DMS153 treated with DMSO at 0.1 percent for 48 hours (cell line): ENCODE measurements at regions not wholly inside any gene's neighbourhood (a gene's known extent, or its start where the extent isn't known, plus 50 kb on each side); places are given as distances from the start of the nearest gene placed in this dataset.
"Not testable (repeated sequence)": the region's sequence is repeated elsewhere in the genome, so short reads cannot be mapped to it uniquely, and the experiment has no call there.

Experiments used
- DNase-seq: peaks from one replicate; lab custom pipeline; 2025; ENCODE audit not compliant: unreplicated experiment; lab: John Stamatoyannopoulos, UW

- no peak for DNase-seq
These were observed 468.4 kb downstream of the SUCLG1 start for GRCh38 chr2:83990636-83991035.

DNA sequence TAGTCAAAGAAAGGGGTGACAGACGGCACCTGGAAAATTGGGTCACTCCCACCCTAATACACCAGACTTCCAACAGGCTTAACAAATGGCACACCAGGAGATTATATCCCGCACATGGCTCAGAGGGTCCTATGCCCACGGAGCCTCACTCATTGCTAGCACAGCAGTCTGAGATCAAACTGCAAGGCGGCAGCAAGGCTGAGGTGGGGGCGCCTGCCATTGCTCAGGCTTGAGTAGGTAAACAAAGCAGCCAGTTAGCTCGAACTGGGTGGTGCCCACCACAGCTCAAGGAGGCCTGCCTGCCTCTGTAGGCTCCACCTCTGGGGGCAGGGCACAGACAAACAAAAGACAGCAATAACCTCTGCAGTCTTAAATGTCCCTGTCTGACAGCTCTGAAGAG lies 482.5 kb downstream of the SUCLG1 start:
- DNase-seq = not testable (repeated sequence)

DNA sequence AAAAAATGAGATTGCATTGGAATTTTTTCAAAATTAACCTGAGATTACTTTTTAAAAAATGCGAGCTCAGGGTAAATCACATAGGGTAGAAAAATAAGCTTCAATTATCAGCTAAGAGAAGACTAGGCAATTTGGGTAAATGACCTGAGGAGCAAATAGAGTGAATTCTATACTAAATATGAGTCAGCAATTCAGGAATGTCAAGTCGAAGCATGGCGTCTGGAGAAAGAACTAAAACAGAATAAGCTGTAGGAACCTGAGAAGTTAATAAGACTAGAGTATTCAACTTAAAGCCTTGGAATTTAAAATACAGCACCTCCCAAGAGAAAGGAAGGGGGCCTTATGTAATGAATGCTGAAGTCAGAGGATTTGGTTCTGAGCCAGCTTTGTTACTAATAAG lies 487.0 kb downstream of the SUCLG1 start:
- DNase-seq = no peak

DNA sequence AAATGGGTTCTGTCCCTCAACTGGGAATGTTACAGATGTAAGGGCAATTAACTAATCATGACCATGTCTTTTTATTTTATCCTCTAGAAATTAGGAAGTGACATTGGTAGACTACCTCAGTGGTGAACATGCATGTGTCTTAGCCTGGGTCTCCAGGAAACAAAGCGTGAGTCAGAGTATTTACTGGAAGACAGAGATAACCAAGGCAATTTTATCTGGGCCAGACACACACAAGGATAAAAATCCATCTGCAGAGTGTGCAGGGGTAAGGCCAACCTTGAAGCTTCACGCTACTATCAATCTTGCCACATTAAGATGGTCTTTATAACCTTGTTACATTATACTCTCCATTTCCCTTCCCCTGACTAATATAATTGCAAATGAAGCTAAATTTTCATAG lies 487.5 kb downstream of the SUCLG1 start:
- no peak for DNase-seq

GRCh38 chr2:83970217-83970929 lies 488.7 kb downstream of the SUCLG1 start:
- DNase-seq = no peak

GRCh38 chr2:83969085-83969484 lies 490.0 kb downstream of the SUCLG1 start:
- no peak for DNase-seq

- DNase-seq = no peak
These were observed 491.2 kb downstream of the SUCLG1 start for GRCh38 chr2:83967854-83968253.

DNA sequence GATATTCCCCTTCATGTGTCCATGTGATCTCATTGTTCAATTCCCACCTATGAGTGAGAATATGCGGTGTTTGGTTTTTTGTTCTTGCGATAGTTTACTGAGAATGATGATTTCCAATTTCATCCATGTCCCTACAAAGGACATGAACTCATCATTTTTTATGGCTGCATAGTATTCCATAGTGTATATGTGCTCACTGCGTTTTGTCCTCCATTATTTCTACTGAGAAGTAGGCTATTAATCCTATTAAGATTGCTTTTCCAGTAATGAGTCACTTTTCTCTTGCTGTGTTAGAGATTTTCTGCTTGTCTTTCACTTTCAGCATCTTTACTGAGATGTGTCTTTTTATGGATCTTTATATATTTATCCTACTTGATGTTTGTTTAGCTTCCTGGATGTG lies 492.1 kb downstream of the SUCLG1 start:
- DNase-seq = not testable (repeated sequence)

DNA sequence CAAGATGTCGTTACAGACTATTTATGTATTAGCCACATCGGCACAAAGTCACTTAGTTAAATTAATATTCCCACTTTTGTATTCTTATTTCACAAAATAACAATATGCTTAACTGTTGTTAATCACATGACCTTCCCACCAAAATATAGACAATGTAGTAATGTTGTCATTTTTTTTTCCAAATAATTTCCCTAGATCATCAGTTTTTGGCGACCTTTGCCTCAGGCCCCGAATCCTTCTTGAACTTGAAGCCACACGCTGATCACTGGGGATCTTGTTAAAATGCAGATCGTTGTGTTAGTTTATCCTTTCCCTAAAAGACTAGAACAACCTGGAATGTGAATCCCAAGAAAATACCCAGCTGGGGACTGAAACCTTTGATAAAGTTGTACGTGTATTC lies 497.6 kb downstream of the SUCLG1 start:
- DNase-seq = no peak

- no peak for DNase-seq
These were observed 498.7 kb downstream of the SUCLG1 start for GRCh38 chr2:83960371-83960770.

DNA sequence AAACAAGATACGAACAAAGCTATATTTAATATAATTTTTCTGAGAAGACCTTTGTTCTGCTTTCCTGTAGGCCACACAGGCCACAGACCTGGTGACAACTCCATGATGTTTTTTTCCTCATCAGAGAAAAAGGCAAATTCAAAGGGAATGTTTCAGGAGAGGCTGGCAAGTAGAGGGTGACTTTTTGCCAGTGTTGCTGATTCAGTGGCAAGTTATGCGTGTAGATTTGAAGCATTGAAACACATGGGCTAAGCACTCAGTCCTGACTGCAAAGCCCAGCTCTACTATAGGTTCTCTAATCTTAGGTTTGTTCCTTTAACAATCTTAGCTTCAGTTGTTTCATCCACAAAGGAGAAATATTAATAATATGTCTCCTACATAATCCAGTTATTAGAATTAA lies 499.8 kb downstream of the SUCLG1 start:
- no peak for DNase-seq

DNA sequence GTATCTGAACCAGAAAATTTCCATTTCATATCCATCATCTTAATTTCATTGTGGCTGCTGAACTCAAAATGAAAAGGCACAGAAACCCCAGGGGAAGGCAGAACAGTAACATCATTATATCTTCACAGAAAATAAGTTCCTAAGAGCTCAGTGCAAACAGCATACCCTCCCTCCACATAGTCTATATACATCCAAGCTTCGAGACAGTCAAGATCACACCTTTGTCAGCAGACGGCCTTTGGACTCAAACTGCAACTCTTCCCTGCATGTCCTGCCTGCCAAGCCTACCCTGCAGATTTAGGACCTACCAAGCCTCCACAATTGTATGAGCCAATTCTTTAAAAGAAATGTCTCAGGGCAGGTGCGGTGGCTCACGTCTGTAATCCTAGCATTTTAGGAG lies 502.1 kb downstream of the SUCLG1 start:
- no peak for DNase-seq

DNA sequence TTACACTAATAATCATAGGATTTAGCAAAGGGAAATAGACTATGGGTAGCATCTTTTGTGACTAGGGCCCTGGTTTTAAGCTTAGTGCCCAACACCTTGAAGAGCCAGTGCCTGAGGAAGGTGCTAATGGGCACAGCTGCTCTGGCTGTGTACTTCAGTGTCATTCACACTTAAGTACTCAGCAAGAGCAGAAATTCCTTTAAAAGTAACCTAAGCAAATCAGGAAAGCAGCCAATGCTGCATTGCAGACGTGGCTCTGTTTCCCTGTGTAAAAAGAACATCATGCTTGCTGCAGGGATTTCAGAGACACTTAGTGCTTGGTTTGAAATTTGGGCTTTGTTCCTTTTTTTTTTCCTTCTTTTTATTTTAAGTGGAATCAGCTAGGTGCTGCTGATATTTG lies 505.4 kb downstream of the SUCLG1 start:
- DNase-seq = no peak

GRCh38 chr2:83951378-83951947 lies 507.6 kb downstream of the SUCLG1 start:
- no peak for DNase-seq

GRCh38 chr2:83949361-83949760 lies 509.7 kb downstream of the SUCLG1 start:
- no peak for DNase-seq

DNA sequence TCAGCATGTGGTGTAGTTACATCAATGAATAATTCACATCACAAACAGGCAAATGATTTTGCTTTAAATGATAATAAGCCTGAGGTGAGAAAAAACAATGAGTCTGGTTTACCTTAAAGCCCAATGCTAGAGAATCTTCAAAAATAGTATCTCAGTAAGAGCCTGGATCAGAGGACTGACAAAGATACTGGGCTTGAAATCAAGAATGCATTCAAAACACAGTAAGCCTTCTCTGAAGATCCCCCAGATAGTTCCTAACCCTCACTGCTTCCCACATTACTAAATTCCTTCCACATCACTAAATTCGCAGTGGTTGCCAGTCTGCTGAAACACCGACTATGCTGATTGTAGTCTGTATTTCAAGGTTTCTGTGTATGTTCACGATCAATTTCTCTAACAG lies 514.9 kb downstream of the SUCLG1 start:
- DNase-seq = no peak

DNA sequence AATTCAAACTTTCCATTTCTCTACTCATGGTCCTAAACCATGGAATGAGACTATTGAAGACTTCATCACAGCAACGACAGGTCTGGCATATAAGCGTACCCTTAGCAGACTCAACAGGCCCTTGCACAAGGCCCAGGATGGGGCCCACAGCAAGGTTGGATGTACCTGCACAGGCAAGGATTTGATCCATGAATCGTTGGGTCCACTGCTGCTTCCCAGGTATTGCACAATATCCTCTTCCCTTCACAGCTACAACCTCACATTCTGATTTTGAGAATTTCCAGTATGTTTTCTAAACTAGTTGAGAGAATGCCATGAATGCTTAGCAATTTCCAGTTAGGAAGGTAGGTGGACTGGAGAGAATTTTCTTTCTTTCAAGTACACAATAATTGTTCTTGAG lies 515.8 kb downstream of the SUCLG1 start:
- DNase-seq = no peak

GRCh38 chr2:83941886-83942285 lies 517.2 kb downstream of the SUCLG1 start:
- DNase-seq = no peak

DNA sequence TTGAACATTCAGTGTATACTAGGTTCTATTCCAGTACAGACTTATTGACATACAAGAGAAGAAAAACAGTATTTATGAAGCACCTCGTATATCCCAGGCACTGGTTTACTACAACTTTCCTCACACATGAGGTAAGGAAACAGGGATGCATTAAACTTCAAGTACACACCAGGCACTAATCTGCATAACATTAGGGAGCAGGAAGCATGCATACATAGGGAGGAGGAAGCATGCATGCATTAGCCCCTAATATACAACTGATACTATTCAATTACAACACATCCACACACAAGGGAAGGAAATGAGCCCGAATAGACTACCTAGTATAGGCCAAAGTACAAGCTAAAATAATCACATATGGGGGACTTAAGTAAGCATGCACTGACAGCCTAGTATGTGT lies 525.3 kb downstream of the SUCLG1 start:
- DNase-seq = no peak

DNA sequence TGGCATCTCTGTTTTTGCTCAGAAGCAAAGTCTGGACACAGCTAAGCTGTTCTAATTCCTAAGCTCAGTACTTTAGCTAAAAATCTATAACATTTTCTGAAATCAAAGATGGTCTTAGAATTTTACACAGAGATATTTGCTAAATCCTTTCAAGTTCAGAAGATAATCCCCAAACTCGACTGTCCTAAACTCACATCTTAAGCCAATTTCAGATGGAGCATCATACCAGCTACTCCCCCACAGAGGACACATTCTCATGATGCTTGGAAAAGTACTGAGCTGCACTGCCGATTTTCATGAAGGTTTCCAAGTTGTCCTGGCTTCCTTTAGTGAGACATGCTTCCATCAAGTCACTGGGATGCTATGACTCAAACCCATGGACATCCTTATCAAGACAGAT lies 535.5 kb downstream of the SUCLG1 start:
- no peak for DNase-seq

GRCh38 chr2:83916559-83916958 lies 542.5 kb downstream of the SUCLG1 start:
- no peak for DNase-seq

DNA sequence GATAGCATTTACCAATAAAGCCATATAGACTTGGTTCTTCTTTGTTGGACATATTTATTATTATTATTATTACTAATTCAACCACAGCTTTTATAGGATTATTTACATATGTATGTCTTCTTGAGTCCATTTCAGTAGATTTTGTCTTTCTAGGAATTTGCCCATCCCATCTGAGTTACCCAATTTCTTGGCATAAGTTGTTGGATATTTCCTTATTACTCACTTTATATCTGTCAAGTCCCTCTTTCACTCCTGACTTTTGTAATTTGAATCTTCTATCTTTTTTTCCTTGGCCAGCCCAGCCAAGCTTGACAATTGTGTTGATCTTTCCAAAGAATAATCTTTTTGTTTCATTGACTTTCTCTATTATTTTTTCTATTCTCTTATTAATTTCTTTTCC lies 543.7 kb downstream of the SUCLG1 start:
- DNase-seq = no peak

- no peak for DNase-seq
These were observed 550.3 kb downstream of the SUCLG1 start for GRCh38 chr2:83908750-83909149.
